Glomerular visceral epithelial cell (primary cell): ENCODE measurements at regions not wholly inside any gene's neighbourhood (a gene's known extent, or its start where the extent isn't known, plus 50 kb on each side); places are given as distances from the start of the nearest gene placed in this dataset.
"Not testable (repeated sequence)": the region's sequence is repeated elsewhere in the genome, so short reads cannot be mapped to it uniquely, and the experiment has no call there.

Experiments
- DNase-seq: peaks from one replicate; pipeline ENCODE4 v3.0.0-alpha.2; 2016; ENCODE audit errors: extremely low spot score

DNA sequence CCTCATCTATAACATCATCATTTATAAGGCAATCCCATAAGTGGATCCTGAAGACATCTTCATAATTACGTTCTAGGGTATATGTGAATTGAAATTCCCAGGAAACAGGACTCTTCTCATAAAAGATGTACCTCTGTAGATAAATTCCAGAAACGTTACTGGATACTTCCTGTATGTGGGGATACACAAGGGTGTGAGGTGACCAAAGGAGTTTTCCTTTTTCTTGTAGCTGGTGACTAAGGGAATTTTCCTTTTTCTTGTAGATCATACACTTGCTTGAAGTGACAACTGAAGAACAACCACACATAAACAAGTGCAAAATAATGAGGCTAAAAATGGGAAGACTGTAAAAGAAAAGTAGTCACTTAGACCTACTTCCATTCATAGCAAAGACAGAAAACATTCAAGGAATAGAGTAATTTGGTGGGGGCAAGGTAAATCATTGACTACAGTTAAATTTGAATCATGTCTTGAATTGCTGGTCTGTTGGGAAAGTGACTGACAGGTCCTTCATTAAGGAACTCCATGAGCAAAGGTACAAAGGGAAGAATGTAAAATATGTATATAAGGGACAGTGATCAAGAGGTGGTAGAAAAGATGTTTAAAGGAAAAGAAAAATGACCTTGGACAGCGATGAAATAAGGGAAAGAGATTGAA lies 53.2 kb upstream of the UBE2E3 start:
- DNase-seq = no peak

DNA sequence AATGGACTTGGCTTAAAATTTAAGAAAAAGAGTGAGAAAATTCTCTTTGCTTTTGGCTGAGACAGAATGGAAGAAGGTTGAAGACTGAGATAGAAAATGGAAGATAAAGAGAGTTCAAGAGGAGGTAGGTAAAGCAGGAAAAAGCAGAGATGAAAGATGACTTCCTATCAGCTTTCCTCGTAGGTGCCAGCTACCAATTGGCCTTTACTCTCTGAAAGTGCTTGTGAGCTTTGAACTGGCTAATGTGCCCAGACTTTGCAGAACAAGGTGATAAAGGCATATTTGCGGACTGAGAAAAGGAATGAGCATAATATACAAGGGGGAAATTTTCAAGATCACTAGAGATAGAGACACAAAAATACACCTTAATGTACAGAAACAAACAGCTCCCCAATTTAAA lies 54.7 kb upstream of the UBE2E3 start:
- DNase-seq = no peak

DNA sequence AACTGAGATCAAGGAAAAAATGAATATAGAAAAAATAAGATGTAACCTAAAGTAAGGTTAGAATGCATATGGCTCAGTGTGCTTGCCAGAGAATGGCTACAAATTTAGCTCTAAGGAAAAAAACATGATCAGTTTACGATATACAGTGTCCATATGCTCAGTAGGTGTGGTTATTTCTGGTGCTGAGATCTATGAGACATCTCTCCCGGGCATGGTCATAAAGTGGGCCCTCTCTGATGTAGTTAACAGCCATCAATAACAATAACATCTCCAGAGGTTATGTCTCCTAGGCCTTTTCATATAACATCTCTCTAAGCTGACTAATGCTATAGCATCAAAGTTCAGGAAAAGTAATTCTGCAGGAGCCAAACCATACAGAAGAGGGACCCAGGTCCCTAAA lies 56.3 kb upstream of the UBE2E3 start:
- no peak for DNase-seq

DNA sequence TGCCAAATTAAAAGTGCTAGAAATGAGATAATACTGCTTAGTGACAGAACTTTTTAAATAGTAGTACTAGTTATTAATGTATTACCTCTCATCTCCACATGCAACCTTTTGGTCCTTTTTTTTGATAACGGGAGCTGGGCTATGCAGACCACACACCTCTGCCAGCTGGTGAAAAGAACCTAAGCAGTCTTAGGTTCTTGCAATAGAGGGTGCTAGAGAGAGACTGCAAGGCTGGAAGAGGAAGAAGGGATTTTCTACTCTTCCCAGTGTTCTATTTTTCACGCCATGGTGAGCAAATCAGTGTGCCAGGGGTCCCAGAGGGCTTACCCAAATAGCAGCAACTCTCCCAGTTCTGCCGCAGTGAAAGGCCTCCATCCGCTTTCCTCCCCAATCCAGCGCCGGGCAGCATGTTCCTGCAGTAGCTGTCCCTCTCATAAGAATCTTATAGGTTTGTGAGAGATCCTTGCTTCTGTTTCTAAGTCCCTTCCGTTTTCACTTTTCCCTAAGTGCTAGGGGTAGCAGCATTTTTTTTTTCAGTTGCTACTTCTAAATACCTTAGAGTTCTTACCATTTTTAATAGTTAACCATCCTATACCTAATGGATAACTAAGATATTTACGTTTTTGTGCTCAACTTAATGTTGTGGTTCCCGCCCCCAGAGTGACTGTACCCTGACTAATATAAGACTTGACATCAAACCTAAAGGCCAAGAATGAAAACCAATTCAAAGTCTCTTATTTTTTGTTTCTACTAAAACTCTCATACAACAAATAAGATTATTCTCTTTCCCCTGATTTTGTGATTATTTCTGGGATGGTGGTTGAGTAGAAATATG lies 69.4 kb upstream of the UBE2E3 start:
- DNase-seq = no peak

DNA sequence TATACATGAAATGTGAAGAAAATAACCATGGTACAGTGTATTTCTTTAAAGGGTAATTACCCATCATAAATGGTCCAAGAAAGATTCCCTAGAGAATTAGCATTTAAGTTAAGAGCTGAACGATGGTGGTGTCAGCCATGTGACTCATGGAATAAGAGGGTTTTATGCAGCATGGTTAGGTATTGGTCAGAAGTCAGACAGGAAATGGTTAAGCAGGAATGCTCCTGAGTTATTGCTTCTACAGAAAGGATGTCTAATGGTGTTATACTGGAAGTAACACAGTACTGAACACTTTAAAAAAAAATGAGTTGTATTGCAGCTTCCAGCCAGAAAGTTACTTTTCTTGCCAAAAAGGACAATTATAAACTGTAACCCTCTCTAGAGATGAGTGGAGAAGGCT lies 72.7 kb upstream of the UBE2E3 start:
- peak; percentile 56 for DNase-seq

DNA sequence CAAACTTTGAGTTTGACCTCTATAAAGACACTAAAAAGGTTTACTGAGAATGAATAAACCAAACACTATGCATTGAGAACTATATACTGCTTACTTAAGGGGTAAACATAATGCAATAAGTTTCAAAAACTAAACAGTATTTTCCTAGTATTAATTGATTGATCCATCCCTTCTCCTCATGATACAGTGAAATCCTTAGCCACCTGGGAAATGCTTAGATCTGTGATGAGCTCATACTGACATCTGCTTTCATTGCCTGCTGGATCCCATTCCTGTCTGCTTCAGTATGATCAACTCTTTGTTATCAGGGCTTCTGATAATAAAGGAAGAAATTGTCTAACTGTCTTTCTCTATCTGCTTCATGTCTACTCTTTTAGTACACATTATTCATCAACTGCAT lies 74.9 kb upstream of the UBE2E3 start:
- DNase-seq = no peak

DNA sequence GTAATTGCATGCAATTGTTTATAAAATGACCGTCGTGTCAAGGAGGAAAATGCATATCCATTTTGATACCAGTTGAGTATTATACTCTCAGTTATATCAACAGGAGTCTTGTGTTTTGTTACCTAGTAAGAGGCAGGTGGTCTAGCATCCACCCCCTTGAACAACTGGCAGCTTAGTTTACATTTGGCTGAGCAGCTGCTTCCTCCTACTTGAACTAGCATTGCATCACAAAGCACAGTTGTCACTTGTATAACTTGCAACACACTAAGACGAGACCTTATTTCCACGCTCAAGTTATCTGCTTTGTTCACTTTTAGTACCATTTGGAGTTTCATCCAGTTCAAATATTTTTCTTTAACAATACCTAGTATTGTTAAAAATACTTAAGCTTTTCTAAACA lies 75.4 kb upstream of the UBE2E3 start:
- no peak for DNase-seq

DNA sequence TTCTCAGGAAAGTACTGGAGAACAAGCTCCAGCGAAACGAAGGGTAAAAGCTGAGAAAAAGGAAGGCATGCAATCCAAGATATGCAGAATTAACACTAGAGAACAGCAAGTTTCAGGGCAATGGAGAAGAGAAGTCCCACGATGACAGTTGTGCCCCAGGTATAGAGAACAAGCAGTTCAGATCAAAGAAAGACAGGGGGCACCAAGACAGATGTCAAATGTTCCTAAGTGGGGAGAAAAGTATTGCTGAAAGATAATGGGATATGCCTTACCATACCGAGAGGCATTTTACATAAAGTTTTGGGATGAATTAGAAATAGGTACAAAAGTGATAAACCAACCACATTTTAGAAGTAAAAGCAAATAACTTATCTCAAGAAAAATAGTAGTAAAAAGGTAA lies 79.1 kb upstream of the UBE2E3 start:
- DNase-seq = no peak

DNA sequence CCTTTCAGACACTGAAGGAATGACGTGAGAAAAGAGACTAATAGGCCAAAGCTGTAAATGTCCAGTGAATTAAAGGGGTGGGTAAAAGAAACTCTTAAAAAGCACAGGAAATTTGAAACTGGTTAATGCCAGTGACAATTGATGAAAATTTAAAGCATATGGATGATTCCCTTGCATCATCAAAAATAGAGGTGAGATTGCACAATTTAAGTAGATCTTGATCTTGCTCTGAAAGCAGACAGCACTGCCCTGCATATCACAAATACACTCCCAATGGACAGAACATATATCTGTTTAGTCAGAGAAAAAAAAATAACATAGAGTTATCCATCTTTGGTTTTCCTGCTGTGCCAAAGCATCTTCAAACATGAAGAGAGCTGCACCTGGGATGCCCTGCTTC lies 86.7 kb upstream of the UBE2E3 start:
- DNase-seq = no peak

DNA sequence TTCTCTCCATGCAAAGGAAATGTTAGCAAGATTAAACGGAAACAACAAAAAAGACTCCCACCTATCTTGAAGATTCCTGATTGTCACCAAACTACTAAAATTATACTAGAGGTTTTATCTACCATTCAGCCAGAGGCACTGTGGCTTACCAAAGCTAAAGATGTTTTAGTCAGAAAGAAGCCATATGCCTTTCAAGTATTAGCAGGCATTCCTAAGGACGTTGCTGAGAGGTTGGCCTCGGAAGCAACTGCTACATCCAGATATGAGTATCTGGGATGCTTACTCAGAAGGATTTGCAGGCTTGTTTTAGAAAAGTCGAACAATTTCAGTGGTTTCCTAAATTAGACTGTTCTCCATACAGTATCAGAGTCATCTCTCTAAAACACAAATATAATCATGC lies 88.3 kb upstream of the UBE2E3 start:
- no peak for DNase-seq

DNA sequence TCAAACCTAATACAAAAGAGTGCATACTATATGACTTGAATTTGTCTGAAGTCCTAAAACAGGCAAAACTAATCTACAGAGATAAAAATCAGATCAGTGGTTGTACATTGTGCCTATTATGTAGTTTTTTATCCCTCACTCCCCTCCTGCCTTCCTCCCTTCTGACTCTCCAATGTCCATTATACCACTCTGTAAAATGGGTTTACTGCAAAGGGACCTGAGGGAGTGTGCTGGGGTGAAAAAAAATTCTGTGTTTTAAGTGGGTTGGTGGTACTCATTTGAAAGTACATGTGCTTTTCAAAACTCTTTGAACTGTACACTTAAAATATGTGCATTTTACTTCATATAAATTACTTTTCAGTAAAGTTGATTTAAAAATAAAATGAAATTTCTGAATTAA lies 89.0 kb upstream of the UBE2E3 start:
- DNase-seq = no peak

DNA sequence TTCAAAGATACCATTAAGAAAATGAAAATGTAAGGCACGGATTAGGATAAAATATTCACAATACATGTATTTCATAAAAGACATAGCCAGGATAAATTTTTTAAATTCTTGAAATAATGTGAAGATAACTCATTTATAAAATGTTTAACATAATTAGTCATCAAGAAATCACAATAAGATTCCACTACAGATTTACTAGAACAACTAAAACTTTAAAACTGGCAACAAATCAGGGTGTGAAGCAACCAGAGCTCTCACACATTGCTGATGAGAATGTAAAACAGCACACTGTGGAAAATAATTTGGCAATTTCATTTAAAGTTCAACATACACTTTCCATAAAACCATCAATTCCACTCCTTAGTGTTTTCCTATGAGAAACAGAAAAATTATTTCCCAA lies 89.6 kb upstream of the UBE2E3 start:
- no peak for DNase-seq

DNA sequence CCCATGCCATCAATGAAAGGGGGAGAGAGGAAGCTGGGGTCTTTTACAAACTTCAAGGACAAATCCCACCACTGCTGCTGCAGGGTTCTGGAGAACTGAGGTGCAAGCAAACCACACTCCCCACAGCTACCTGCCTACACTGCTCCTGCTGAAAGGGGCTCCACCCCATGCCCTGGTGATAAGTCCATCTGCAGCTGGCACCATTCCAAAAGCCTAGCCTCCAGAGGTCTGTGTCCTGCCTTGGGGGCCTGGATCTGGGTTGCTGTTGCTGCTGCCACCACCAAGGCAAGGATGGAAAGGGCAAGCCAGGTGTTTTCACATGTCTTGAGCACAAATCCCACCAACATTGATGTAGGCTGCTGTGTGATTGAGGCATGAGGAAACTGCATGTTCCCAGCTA lies 97.4 kb upstream of the UBE2E3 start:
- no peak for DNase-seq

DNA sequence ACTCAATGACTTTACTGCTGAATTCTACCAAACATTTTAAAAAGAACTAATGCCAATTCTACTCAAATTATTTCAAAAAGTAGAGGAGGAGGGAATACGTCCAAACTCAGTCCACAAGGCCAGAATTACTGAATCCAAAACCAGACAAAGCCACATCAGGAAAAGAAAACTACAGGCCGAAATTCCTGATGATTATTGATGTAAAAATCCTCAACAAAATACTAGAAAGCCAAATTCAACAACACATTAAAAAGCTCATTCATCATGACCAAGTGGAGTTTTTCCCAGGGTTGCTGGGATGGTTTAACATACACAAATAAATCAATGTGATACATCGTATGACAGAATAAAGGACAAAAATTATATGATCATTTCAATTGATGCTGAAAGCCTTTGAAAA lies 103.9 kb upstream of the UBE2E3 start:
- no peak for DNase-seq

DNA sequence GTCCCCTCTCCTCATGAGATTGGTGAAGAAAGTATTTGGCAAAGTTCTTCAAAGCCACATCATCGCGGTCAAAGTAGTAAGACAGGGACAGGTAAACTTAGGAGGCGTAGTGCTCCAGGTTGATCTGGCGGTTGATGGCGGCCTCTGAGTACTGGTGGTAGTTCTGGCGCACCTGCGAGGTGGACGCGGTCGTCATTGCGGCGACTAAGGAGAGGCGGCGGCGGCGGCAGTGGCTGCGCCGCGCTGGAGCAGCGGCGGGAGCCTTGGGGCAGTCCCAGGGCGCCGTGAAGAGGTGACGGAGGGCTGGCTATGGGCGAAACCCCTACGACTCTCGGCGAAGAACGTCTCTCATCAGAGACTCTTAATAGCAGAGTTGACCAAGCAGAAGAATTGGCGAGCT lies 107.2 kb upstream of the UBE2E3 start:
- no peak for DNase-seq

DNA sequence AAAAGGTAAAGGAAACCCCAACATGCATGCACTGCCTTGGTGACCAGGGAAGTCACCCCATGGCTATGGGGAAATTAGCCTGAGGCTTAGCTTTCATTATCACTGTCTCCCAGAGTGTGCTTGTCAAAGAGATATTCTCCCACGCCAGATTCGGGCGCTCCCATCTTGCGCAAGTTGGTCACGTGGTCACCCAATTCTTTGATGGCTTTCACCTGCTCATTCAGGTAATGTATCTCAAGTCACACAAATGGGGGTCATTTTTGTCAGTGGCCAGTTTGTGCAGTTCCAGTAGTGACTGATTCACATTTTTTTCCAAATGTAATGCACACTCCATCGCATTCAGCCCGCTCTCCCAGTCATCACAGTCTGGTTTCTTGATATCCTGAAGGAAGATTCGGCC lies 107.6 kb upstream of the UBE2E3 start:
- DNase-seq = not testable (repeated sequence)

DNA sequence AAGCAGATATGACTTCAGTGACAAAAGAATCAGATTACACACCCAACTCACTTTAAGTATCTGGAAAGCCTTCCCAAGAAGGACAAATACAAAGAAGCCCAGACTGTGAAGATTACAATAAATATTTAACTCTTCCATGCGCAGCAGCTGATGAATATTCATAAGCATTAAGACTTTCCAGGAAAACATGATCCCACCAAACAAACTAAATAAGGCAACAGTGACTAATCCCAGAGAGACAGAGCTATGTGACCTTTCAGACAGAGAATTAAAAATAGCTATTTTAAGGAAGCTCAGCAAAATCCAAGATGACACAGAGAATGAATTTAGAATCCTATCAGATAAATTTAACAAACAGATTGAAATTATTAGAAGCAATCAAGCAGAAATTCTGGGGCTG lies 108.2 kb upstream of the UBE2E3 start:
- no peak for DNase-seq

DNA sequence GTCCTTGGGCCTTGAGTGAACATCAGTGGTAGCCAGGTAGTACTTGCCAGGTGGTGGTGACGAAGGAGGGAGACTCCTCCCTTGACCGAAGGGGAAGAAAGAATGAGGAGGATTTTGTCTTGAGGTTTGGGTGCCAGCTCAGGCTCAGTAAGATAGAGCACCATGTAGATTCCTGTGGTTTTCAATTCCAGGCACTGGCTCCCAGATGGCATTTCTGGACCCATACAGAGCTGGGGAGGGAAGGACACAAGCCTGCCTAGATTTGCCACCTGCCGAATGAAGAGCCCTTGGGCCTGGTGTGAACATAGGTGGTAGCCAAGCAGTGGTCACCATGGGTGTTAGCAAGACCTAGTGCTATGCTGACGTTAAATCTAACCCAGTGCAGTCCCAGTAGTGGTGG lies 108.8 kb upstream of the UBE2E3 start:
- DNase-seq = no peak

DNA sequence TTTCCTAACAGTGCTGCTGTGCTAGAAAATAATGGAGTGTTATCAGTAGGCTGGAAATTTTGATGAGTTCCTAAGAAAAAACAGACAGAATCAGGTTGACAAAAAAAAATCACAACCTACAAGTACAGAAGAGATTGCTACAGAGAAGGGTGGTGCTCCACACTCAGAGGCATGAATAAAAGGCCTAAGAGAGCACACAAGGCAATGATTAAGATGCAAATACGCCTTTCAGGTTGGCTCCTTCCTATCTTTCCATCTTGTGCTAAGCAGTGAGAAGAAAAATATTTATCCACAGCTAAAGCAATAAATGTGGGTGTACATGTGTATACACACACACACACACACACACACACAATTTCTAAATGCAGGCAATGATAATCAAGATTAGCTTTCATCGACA lies 130.6 kb upstream of the UBE2E3 start:
- no peak for DNase-seq

DNA sequence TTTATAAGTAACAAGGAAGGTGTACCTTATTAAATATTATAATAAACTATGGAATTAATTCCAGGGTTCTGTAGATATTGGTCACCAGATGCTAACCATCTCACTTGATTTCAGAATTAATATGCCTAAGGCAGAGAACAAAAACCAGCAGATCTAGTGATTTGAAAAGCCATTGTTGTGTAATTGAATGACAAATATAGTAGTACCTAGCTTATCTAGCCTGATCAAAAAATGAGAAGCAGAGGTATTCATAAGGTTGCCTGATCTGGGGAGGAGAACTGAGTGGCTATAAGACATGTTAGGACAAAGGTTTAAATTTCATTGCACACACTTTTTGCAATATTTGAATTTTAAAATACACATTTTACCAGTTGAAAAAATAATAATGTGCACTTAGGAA lies 132.0 kb upstream of the UBE2E3 start:
- no peak for DNase-seq

DNA sequence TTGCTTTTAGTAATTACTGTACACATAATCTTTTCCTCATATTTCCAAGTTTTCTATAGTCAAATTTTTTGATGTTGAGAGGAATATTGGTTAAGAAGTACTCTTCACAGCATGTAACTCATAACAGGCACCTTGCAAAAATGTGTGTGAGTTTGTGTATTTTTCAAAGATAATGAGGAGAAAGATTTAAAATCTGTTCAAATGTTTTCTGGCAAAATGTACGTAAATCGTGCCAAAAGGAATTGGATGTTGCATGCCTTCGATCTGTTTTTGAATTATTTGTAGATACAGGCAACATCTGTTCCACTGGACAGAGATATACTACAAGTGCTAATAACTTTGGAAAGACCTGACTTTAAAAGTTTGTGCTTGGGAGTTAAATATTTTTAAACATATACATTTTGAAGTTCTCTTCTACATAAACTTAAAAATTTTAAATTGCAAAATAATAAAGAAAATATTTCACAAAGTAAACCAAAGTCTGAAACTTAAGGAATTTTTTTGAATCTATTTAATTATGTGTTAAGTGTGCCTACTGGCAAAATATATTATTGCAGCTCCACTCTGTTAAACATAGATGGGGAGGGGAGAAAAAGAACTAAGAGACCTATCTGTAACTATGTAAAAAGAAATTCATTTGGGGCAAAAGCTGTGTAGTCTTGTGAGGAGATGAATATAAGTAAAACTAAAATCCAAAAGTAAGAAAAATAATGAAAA lies 133.5 kb upstream of the UBE2E3 start:
- DNase-seq = no peak

DNA sequence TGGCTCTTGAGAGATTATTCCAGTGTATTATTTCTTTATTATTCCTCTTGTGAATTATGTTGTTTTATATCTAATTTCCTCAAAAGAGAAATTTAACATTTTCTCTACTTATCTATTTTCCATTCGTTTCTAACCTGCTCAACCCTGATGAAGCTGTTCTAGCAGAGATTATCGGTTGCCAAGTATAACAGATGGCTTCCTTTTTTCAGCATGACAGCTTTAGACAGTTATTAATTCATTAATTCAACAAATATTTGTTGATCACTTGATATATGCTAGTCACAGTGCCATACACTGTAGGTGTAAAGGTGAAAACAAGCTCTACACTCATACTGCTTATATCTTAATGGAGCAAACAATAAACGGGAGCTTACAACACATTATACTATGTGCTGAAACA lies 137.9 kb upstream of the UBE2E3 start:
- no peak for DNase-seq

DNA sequence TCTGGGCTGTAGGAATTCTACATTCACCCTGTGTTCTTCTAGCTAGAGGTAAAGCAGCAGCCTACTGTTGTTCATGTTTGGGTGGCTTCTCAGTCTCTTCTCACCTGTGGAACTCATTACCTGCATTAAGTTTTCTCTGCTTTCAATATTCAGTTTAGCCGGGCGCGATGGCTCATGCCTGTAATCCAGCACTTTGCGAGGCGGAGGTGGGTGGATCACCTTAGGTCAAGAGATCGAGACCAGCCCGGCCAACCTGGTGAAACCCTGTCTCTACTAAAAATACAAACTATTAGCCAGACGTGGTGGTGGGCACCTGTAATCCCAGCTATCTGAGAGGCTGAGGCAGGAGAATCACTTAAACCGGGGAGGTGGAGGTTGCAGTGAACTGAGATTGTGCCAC lies 139.8 kb upstream of the UBE2E3 start:
- DNase-seq = no peak
